Hepatocyte (in vitro differentiated cells): ENCODE measurements at regions not wholly inside any gene's neighbourhood (a gene's known extent, or its start where the extent isn't known, plus 50 kb on each side); places are given as distances from the start of the nearest gene placed in this dataset.

ENCODE experiments used
- DNase-seq: peaks from one replicate; pipeline ENCODE4 v3.0.0-alpha.2; 2016; ENCODE audit warnings: low spot score
- H2AFZ ChIP-seq: fragments of 200-600 bp; sonication (generic); 2 replicates; pipeline ENCODE4 v1.6.0; 2016; ENCODE audit warnings: antibody characterized with exemption, mild to moderate bottlenecking
- H3K27ac ChIP-seq: fragments of 200-600 bp; sonication (generic); 2 replicates; pipeline ENCODE4 v1.5.1; 2016; ENCODE audit warnings: mild to moderate bottlenecking
- H3K27me3 ChIP-seq: fragments of 200-600 bp; sonication (generic); 2 replicates; pipeline ENCODE4 v1.6.1; 2016
- H3K36me3 ChIP-seq: fragments of 200-600 bp; sonication (generic); replicated peaks from 2 replicates; pipeline ENCODE4 v1.5.1; 2016; ENCODE audit warnings: low read depth; ENCODE audit not compliant: insufficient read depth
- H3K4me1 ChIP-seq: fragments of 200-600 bp; sonication (generic); 2 replicates; pipeline ENCODE4 v1.5.1; 2016; ENCODE audit warnings: mild to moderate bottlenecking, moderate library complexity; ENCODE audit not compliant: insufficient read depth
- H3K4me2 ChIP-seq: fragments of 200-600 bp; sonication (generic); 2 replicates; pipeline ENCODE4 v1.6.0; 2016
- H3K4me3 ChIP-seq: fragments of 200-600 bp; sonication (generic); 2 replicates; pipeline ENCODE4 v1.5.1; 2016; ENCODE audit warnings: mild to moderate bottlenecking
- H3K79me2 ChIP-seq: fragments of 200-600 bp; sonication (generic); 2 replicates; pipeline ENCODE4 v1.6.0; 2017; ENCODE audit warnings: mild to moderate bottlenecking
- H3K9me2 ChIP-seq: fragments of 200-600 bp; sonication (generic); replicated peaks from 2 replicates; pipeline ENCODE4 v1.6.0; 2017; ENCODE audit warnings: mild to moderate bottlenecking; ENCODE audit not compliant: insufficient read depth
- H3K9me3 ChIP-seq: fragments of 200-600 bp; sonication (generic); 2 replicates; pipeline ENCODE4 v1.5.1; 2016; ENCODE audit warnings: low read depth, mild to moderate bottlenecking
- H4K20me1 ChIP-seq: fragments of 200-600 bp; sonication (generic); 2 replicates; pipeline ENCODE4 v1.6.0; 2016; ENCODE audit warnings: mild to moderate bottlenecking; ENCODE audit not compliant: insufficient read depth, poor library complexity, severe bottlenecking
- EZH2 ChIP-seq: fragments of 200-600 bp; sonication (generic); IDR thresholded peaks from 2 replicates; pipeline ENCODE4 v1.6.1; 2016; ENCODE audit warnings: antibody characterized with exemption, mild to moderate bottlenecking, borderline replicate concordance
- EZH2phosphoT487 ChIP-seq: fragments of 200-600 bp; sonication (generic); IDR thresholded peaks from one replicate; pipeline ENCODE4 v1.6.1; 2018; ENCODE audit warnings: antibody characterized with exemption, mild to moderate bottlenecking, low read depth, moderate library complexity; ENCODE audit not compliant: unreplicated experiment, severe bottlenecking
- WGBS: methylation state at CpG from one replicate; pipeline ENCODE4 v1.1.6; 2016; ENCODE audit warnings: low lambda C conversion rate; ENCODE audit errors: missing lambda C conversion rate; 5-methylcytosine and 5-hydroxymethylcytosine counted together
- TF ChIP-seq, protein P1 (sequence below): fragments of 200-600 bp; sonication (generic); IDR thresholded peaks from 2 replicates; pipeline ENCODE4 v1.5.1; 2016; ENCODE audit warnings: antibody characterized with exemption, mild to moderate bottlenecking; ENCODE audit not compliant: poor library complexity

DNA sequence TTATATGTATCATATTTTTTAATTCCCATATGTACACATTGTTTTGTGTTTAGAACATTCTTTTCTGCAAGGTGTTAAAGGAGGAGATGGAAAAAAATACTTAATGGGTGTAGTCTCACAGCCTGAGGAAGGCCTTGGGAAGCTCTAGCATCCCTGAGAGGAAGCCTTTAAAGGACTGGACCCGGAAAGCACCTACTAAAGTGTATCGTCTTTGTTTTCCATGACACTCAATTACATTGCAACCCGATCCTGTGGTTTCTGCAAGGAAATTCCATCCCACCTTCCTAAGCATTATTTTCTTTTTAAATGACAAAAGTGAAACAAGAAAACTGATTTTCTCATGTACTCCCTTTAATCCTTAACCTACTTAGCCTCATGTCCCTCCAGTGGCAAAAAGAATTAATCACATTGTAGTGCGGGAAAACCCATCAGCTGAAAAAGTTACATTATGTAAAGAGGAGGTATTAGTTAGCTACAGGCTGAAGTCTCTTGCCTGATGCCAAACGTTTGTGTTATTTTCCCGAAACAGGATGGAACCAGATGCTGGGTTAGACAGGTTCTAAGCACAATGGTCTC, 147.8 kb upstream of the CPSF6 start:
- Histone ChIP-seq H3K4me3 (no peak overlapping the region), H3K9me3 (no peaks in the 10 kb centered on the region), H3K4me2 (no peak overlapping the region)

GRCh38 chr12:69092137-69092536, 147.2 kb upstream of the CPSF6 start:
- WGBS, result 62% methylated on average over 4 of the region's 4 CpGs
- Histone ChIP-seq H2AFZ (no peak overlapping the region), H3K36me3 (no peaks in the 10 kb centered on the region), H3K9me3 (no peaks in the 10 kb centered on the region), H3K4me1 (no peaks in the 10 kb centered on the region), H3K4me3 (no peak overlapping the region), H3K79me2 (no peaks in the 10 kb centered on the region), H3K27me3 (no peaks in the 10 kb centered on the region), H3K4me2 (no peak overlapping the region), H4K20me1 (no peaks in the 10 kb centered on the region), H3K9me2 (no peaks in the 10 kb centered on the region), H3K27ac (no peak overlapping the region)
- TF ChIP-seq, protein P1, sequence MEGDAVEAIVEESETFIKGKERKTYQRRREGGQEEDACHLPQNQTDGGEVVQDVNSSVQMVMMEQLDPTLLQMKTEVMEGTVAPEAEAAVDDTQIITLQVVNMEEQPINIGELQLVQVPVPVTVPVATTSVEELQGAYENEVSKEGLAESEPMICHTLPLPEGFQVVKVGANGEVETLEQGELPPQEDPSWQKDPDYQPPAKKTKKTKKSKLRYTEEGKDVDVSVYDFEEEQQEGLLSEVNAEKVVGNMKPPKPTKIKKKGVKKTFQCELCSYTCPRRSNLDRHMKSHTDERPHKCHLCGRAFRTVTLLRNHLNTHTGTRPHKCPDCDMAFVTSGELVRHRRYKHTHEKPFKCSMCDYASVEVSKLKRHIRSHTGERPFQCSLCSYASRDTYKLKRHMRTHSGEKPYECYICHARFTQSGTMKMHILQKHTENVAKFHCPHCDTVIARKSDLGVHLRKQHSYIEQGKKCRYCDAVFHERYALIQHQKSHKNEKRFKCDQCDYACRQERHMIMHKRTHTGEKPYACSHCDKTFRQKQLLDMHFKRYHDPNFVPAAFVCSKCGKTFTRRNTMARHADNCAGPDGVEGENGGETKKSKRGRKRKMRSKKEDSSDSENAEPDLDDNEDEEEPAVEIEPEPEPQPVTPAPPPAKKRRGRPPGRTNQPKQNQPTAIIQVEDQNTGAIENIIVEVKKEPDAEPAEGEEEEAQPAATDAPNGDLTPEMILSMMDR, result no peak
- TF ChIP-seq EZH2, result no peak
- TF ChIP-seq EZH2phosphoT487, result no peak
- no peak for DNase-seq

More for the DNA sequence above, 147.8 kb upstream of the CPSF6 start:
- DNase-seq, result no peak
- no peak for TF ChIP-seq EZH2
- TF ChIP-seq, protein P1, result no peak
- no peak for TF ChIP-seq EZH2phosphoT487
- H3K36me3 ChIP-seq, result no peaks in the 10 kb centered on the region
- no peaks in the 10 kb centered on the region for H4K20me1 ChIP-seq
- no peaks in the 10 kb centered on the region for H3K27me3 ChIP-seq
- no peak overlapping the region for H3K27ac ChIP-seq
- no peaks in the 10 kb centered on the region for H3K79me2 ChIP-seq
- H2AFZ ChIP-seq, result no peak overlapping the region
- no peaks in the 10 kb centered on the region for H3K4me1 ChIP-seq
- no peaks in the 10 kb centered on the region for H3K9me2 ChIP-seq
- 61% methylated on average over 6 of the region's 6 CpGs for WGBS

DNA sequence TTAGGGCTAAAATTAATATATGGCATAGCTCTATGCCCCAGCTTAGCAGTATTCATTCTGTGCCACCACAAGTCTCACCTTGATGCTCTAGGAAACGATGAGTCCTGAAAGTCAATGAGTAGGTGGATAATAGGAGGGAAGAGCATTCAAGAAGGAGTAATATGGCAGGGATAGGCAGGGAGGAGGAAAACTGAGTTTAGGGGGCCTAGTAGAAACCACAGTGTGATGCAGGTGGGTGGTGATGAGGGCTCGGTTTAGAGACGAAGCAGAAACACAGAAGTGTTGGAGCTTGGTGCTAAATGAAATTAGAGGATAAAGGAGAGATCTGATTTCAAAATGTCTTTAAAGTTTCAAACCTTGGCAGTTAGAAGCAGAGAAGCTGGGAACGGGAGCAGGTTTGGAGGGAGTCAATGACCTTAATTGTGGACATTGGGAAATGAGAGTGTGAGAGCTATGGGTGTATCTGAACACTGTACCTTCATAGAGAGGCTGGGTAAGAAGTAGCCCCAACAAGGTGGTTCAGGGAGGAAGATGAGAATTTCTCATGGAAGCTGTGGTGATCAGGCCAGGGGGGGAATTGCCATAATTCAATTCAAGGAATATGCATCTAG, 144.7 kb upstream of the CPSF6 start:
- H3K4me1 ChIP-seq, result no peaks in the 10 kb centered on the region
- no peaks in the 10 kb centered on the region for H4K20me1 ChIP-seq
- H3K27me3 ChIP-seq, result no peaks in the 10 kb centered on the region
- DNase-seq, result no peak
- no peak for TF ChIP-seq EZH2phosphoT487
- WGBS, result 88% methylated on average over 4 of the region's 4 CpGs
- no peak overlapping the region for H3K4me3 ChIP-seq
- no peaks in the 10 kb centered on the region for H3K79me2 ChIP-seq
- no peak overlapping the region for H3K27ac ChIP-seq
- H3K9me2 ChIP-seq, result no peaks in the 10 kb centered on the region
- H3K9me3 ChIP-seq, result no peaks in the 10 kb centered on the region
- no peaks in the 10 kb centered on the region for H3K36me3 ChIP-seq
- H2AFZ ChIP-seq, result no peak overlapping the region
- H3K4me2 ChIP-seq, result no peak overlapping the region

- Histone ChIP-seq H3K4me1 (no peaks in the 10 kb centered on the region), H3K4me2 (no peak overlapping the region), H3K36me3 (no peaks in the 10 kb centered on the region), H4K20me1 (no peaks in the 10 kb centered on the region), H3K79me2 (no peaks in the 10 kb centered on the region), H3K27me3 (no peaks in the 10 kb centered on the region), H3K27ac (no peak overlapping the region), H2AFZ (no peak overlapping the region), H3K4me3 (no peak overlapping the region), H3K9me2 (no peaks in the 10 kb centered on the region), H3K9me3 (no peaks in the 10 kb centered on the region)
- no peak for DNase-seq
- WGBS, result 78% methylated on average over 9 of the region's 9 CpGs
- TF ChIP-seq, protein P1, result no peak
- TF ChIP-seq EZH2phosphoT487 (no peak), EZH2 (no peak)
Measured at GRCh38 chr12:69095765-69096477, 143.4 kb upstream of the CPSF6 start.
